Osteoblast (primary cell): ENCODE measurements at regions not wholly inside any gene's neighbourhood (a gene's known extent, or its start where the extent isn't known, plus 50 kb on each side); places are given as distances from the start of the nearest gene placed in this dataset.

Source experiments
- DNase-seq: peaks from one replicate; pipeline ENCODE4 v3.0.0; 2011; ENCODE audit warnings: low spot score, mixed read lengths; ENCODE audit not compliant: insufficient read length; ENCODE audit errors: missing footprints
- H2AFZ ChIP-seq: 2 replicates; pipeline ENCODE4 v1.6.0; 2011; ENCODE audit warnings: mild to moderate bottlenecking, low read length
- H3K27ac ChIP-seq: 2 replicates; pipeline ENCODE4 v1.5.1; 2011; ENCODE audit warnings: mild to moderate bottlenecking, low read depth, low read length, moderate library complexity
- H3K27me3 ChIP-seq: 2 replicates; pipeline ENCODE4 v1.6.0; 2012; ENCODE audit warnings: mild to moderate bottlenecking, control low read depth, inconsistent platforms, low read length, moderate library complexity; ENCODE audit not compliant: insufficient read depth
- H3K36me3 ChIP-seq: 2 replicates; pipeline ENCODE4 v1.5.1; 2011; ENCODE audit warnings: mild to moderate bottlenecking, low read length, control low read depth, moderate library complexity; ENCODE audit not compliant: insufficient read depth
- H3K4me1 ChIP-seq: 2 replicates; pipeline ENCODE4 v1.5.1; 2011; ENCODE audit warnings: mild to moderate bottlenecking, low read length, control low read depth, moderate library complexity; ENCODE audit not compliant: insufficient read depth
- H3K4me2 ChIP-seq: 2 replicates; pipeline ENCODE4 v1.6.0; 2011; ENCODE audit warnings: mild to moderate bottlenecking, low read length; ENCODE audit not compliant: insufficient read depth
- H3K4me3 ChIP-seq: fragments of 200-600 bp; sonication (generic); 3 replicates; pipeline ENCODE4 v1.5.1; 2012; ENCODE audit warnings: mild to moderate bottlenecking, low read length, inconsistent platforms; ENCODE audit not compliant: insufficient read depth
- H3K79me2 ChIP-seq: 2 replicates; pipeline ENCODE4 v1.6.0; 2012; ENCODE audit warnings: mild to moderate bottlenecking, low read length, control low read depth, inconsistent platforms; ENCODE audit not compliant: insufficient read depth
- H3K9me3 ChIP-seq: 2 replicates; pipeline ENCODE4 v1.5.1; 2011; ENCODE audit warnings: low read depth, low read length, control low read depth
- H4K20me1 ChIP-seq: 2 replicates; pipeline ENCODE4 v1.6.0; 2012; ENCODE audit warnings: mild to moderate bottlenecking, low read length, control low read depth; ENCODE audit not compliant: insufficient read depth
- CTCF ChIP-seq: IDR thresholded peaks from 2 replicates; pipeline ENCODE4 v1.5.1; 2011; ENCODE audit warnings: mild to moderate bottlenecking, low read depth, low read length, moderate library complexity; ENCODE audit errors: extremely low read depth

- no peak for TF ChIP-seq CTCF
- Histone ChIP-seq H3K79me2 (no peaks in the 10 kb centered on the region), H3K9me3 (peaks cover 6% of the 10 kb centered on the region), H3K4me3 (no peak overlapping the region), H3K27me3 (no peaks in the 10 kb centered on the region), H4K20me1 (no peaks in the 10 kb centered on the region), H3K36me3 (no peaks in the 10 kb centered on the region), H2AFZ (no peak overlapping the region), H3K4me1 (no peaks in the 10 kb centered on the region), H3K4me2 (no peak overlapping the region), H3K27ac (no peak overlapping the region)
- no peak for DNase-seq
Measured at GRCh38 chr18:64974391-64975125, 776.3 kb upstream of the CDH7 start.

GRCh38 chr18:64972545-64972944, 778.3 kb upstream of the CDH7 start:
- H3K27ac ChIP-seq: no peak overlapping the region
- H3K9me3 ChIP-seq: peaks cover 6% of the 10 kb centered on the region
- no peak for DNase-seq
- H3K4me1 ChIP-seq: no peaks in the 10 kb centered on the region
- no peak for TF ChIP-seq CTCF
- H3K27me3 ChIP-seq: no peaks in the 10 kb centered on the region
- H3K36me3 ChIP-seq: no peaks in the 10 kb centered on the region
- no peak overlapping the region for H3K4me3 ChIP-seq
- no peak overlapping the region for H3K4me2 ChIP-seq
- no peaks in the 10 kb centered on the region for H4K20me1 ChIP-seq
- H3K79me2 ChIP-seq: no peaks in the 10 kb centered on the region
- no peak overlapping the region for H2AFZ ChIP-seq

- no peak overlapping the region for H2AFZ ChIP-seq
- H3K4me3 ChIP-seq: no peak overlapping the region
- H3K4me2 ChIP-seq: no peak overlapping the region
- no peaks in the 10 kb centered on the region for H3K27me3 ChIP-seq
- H3K4me1 ChIP-seq: no peaks in the 10 kb centered on the region
- H3K79me2 ChIP-seq: no peaks in the 10 kb centered on the region
- no peak for DNase-seq
- H4K20me1 ChIP-seq: no peaks in the 10 kb centered on the region
- H3K36me3 ChIP-seq: no peaks in the 10 kb centered on the region
- no peak overlapping the region for H3K27ac ChIP-seq
- TF ChIP-seq CTCF: no peak
- no peaks in the 10 kb centered on the region for H3K9me3 ChIP-seq
Measured at GRCh38 chr18:64966667-64967066, 784.1 kb upstream of the CDH7 start.

- Histone ChIP-seq H2AFZ (no peak overlapping the region), H4K20me1 (no peaks in the 10 kb centered on the region), H3K79me2 (no peaks in the 10 kb centered on the region), H3K36me3 (no peaks in the 10 kb centered on the region), H3K27ac (no peak overlapping the region), H3K9me3 (no peaks in the 10 kb centered on the region), H3K4me1 (no peaks in the 10 kb centered on the region), H3K4me3 (no peak overlapping the region), H3K27me3 (no peaks in the 10 kb centered on the region), H3K4me2 (no peak overlapping the region)
- TF ChIP-seq CTCF: no peak
- no peak for DNase-seq
Measured at GRCh38 chr18:64956465-64956864, 794.3 kb upstream of the CDH7 start.
